Mesendoderm (in vitro differentiated cells): ENCODE measurements at regions not wholly inside any gene's neighbourhood (a gene's known extent, or its start where the extent isn't known, plus 50 kb on each side); places are given as distances from the start of the nearest gene placed in this dataset.

Experiments
- DNase-seq: peaks from one replicate; pipeline ENCODE4 v3.0.0; 2013
- H2AK5ac ChIP-seq: 2 replicates; pipeline ENCODE4 v1.6.1; 2013; ENCODE audit warnings: low read length, inconsistent platforms
- H2BK120ac ChIP-seq: 2 replicates; pipeline ENCODE4 v1.6.1; 2013; ENCODE audit warnings: low read depth, mild to moderate bottlenecking, low read length, moderate library complexity, mixed read lengths
- H2BK15ac ChIP-seq: replicated peaks from 2 replicates; pipeline ENCODE4 v1.6.1; 2013; ENCODE audit warnings: low read depth, mild to moderate bottlenecking, moderate library complexity
- H2BK5ac ChIP-seq: 2 replicates; pipeline ENCODE4 v1.6.1; 2013; ENCODE audit warnings: low read length, inconsistent platforms
- H3K18ac ChIP-seq: 2 replicates; pipeline ENCODE4 v1.6.1; 2013; ENCODE audit warnings: mild to moderate bottlenecking, low read length, mixed read lengths
- H3K23ac ChIP-seq: one replicate; pipeline ENCODE4 v1.6.1; 2013; ENCODE audit warnings: low read length
- H3K27ac ChIP-seq: 2 replicates; pipeline ENCODE4 v1.5.1; 2013; ENCODE audit warnings: low read depth, mild to moderate bottlenecking, inconsistent platforms, low read length, moderate library complexity
- H3K27me3 ChIP-seq: 2 replicates; pipeline ENCODE4 v1.6.1; 2013; ENCODE audit warnings: low read length, control low read depth, mild to moderate bottlenecking, inconsistent platforms; ENCODE audit not compliant: insufficient read depth, poor library complexity
- H3K36me3 ChIP-seq: 2 replicates; pipeline ENCODE4 v1.6.1; 2013; ENCODE audit warnings: low read length, inconsistent platforms; ENCODE audit not compliant: control insufficient read depth, insufficient read depth
- H3K4ac ChIP-seq: one replicate; pipeline ENCODE4 v1.6.1; 2013; ENCODE audit warnings: low read depth, mild to moderate bottlenecking, low read length, moderate library complexity
- H3K4me1 ChIP-seq: 2 replicates; pipeline ENCODE4 v1.6.1; 2013; ENCODE audit warnings: low read depth, low read length, inconsistent platforms; ENCODE audit not compliant: control insufficient read depth
- H3K4me2 ChIP-seq: 2 replicates; pipeline ENCODE4 v1.6.1; 2013; ENCODE audit warnings: low read length
- H3K4me3 ChIP-seq: 2 replicates; pipeline ENCODE4 v1.5.1; 2013; ENCODE audit warnings: mild to moderate bottlenecking, low read length
- H3K56ac ChIP-seq: one replicate; pipeline ENCODE4 v1.6.1; 2013; ENCODE audit warnings: low read length
- H3K79me1 ChIP-seq: 2 replicates; pipeline ENCODE4 v1.6.1; 2013; ENCODE audit warnings: low read length, inconsistent platforms
- H3K79me2 ChIP-seq: 2 replicates; pipeline ENCODE4 v1.6.1; 2013; ENCODE audit warnings: mild to moderate bottlenecking, low read length; ENCODE audit not compliant: control insufficient read depth, insufficient read depth
- H3K9ac ChIP-seq: 2 replicates; pipeline ENCODE4 v1.6.1; 2013; ENCODE audit warnings: low read length, inconsistent platforms
- H4K5ac ChIP-seq: one replicate; pipeline ENCODE4 v1.6.1; 2013; ENCODE audit warnings: low read length
- H4K8ac ChIP-seq: one replicate; pipeline ENCODE4 v1.6.1; 2013; ENCODE audit warnings: low read depth, mild to moderate bottlenecking, control low read depth, low read length, moderate library complexity
- WGBS: extraction: QIAGEN DNeasy Blood & Tissue Kit; methylation state at CpG from one replicate; pipeline ENCODE4 v1.1.7; 2013; ENCODE audit warnings: low lambda C conversion rate, missing lambda C conversion rate; ENCODE audit not compliant: insufficient coverage; ENCODE audit errors: extremely low coverage; 5-methylcytosine and 5-hydroxymethylcytosine counted together

DNA sequence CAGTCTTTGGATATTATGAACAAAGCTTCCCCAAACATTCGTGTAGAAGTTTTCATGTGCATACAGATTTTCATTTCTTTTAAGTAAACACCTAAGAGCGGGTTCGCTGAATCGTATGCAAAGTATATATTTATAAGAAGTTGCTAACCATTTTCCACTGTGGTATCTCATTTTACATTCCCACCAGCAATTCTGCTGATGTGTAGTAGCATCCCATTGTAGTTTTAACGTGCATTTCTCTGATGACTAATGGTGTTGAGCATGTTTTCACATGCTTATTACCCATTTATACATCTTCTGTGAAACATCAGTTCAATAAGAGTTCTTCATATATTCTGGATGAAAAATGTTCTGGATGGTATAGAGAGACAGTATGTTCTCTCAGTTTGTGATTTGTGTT lies 97.4 kb downstream of the IYD start:
- Histone ChIP-seq H4K5ac (no peak overlapping the region), H2BK5ac (no peak overlapping the region), H3K4me1 (no peaks in the 10 kb centered on the region), H3K4ac (no peak overlapping the region), H3K79me1 (no peaks in the 10 kb centered on the region), H2BK15ac (no peak overlapping the region), H3K4me2 (no peak overlapping the region), H3K9ac (no peak overlapping the region), H2BK120ac (no peak overlapping the region), H3K4me3 (no peak overlapping the region), H4K8ac (no peak overlapping the region), H3K23ac (no peak overlapping the region), H3K36me3 (no peaks in the 10 kb centered on the region), H3K56ac (no peak overlapping the region), H3K18ac (no peak overlapping the region), H3K27ac (no peak overlapping the region), H2AK5ac (no peak overlapping the region), H3K79me2 (no peaks in the 10 kb centered on the region), H3K27me3 (no peaks in the 10 kb centered on the region)
- no CpG with 5 or more reads among the region's 5 CpGs for WGBS
- no peak for DNase-seq

DNA sequence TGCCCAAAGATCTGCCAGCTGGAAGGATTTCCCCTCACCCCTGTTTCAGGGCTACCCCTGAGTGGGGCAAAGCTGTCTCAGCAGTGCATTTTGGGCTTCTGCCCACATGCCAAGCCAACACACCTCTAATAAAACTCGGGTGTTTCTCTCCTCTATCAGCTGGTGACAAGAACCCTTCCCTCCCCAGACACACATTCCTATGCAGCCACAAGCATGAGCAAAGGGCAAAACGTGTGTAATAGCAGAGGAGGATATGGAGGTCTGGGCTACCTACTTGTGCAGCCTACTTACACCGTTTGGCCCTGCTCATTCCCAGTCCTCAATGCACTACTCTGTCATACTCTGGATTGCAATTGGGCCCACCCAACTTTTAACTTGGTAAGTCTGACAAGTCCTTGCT lies 101.3 kb downstream of the IYD start:
- Histone ChIP-seq H2AK5ac (no peak overlapping the region), H3K36me3 (no peaks in the 10 kb centered on the region), H4K8ac (no peak overlapping the region), H3K4me1 (no peaks in the 10 kb centered on the region), H3K27me3 (no peaks in the 10 kb centered on the region), H3K56ac (no peak overlapping the region), H3K18ac (no peak overlapping the region), H2BK15ac (no peak overlapping the region), H3K4me3 (no peak overlapping the region), H4K5ac (no peak overlapping the region), H3K23ac (no peak overlapping the region), H3K79me2 (no peaks in the 10 kb centered on the region), H3K9ac (no peak overlapping the region), H3K27ac (no peak overlapping the region), H3K4ac (no peak overlapping the region), H2BK5ac (no peak overlapping the region), H2BK120ac (no peak overlapping the region), H3K79me1 (no peaks in the 10 kb centered on the region), H3K4me2 (no peak overlapping the region)
- DNase-seq = no peak
- no CpG with 5 or more reads among the region's 3 CpGs for WGBS

DNA sequence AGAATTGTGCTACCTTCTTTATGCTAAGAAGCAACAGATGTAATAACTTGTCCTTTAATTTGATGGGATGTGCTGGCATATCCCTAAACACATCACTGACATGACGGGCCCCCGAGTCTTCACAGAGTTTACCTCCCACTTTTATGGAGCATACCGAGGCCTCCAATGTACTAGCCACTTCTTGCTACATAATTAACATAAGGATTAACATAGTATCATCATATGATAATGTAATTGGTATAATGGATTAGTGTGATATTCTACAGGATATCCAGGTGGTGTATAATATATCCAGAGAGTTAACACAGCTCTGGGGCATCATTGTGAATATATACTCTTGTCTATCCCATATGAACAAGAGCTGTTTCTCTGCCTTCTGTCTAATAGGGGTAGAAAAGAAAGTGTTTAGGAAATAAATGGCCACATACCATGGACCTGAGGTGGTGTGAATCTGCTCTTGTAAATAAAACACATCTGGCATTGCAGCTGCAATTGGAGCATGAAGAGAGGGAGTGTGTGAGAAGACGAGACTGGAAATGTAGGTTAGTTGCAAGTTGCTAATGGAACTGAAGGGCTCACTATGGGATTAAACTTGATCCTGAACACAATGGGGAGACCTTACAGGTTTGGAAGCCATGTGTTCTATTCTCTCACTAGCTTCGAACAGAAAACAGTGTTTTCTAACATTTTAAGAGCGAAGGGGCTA lies 102.3 kb downstream of the IYD start:
- H2AK5ac ChIP-seq = no peak overlapping the region
- no peak overlapping the region for H3K56ac ChIP-seq
- no peak overlapping the region for H2BK120ac ChIP-seq
- H3K4me3 ChIP-seq = no peak overlapping the region
- no peak overlapping the region for H3K9ac ChIP-seq
- no peaks in the 10 kb centered on the region for H3K27me3 ChIP-seq
- H3K4me2 ChIP-seq = no peak overlapping the region
- H3K27ac ChIP-seq = no peak overlapping the region
- no peaks in the 10 kb centered on the region for H3K36me3 ChIP-seq
- no CpG with 5 or more reads among the region's 6 CpGs for WGBS
- H4K8ac ChIP-seq = no peak overlapping the region
- no peaks in the 10 kb centered on the region for H3K4me1 ChIP-seq
- DNase-seq = no peak
- no peak overlapping the region for H2BK5ac ChIP-seq
- no peak overlapping the region for H3K18ac ChIP-seq
- no peak overlapping the region for H2BK15ac ChIP-seq
- no peak overlapping the region for H3K23ac ChIP-seq
- H3K79me1 ChIP-seq = no peaks in the 10 kb centered on the region
- no peak overlapping the region for H4K5ac ChIP-seq
- no peak overlapping the region for H3K4ac ChIP-seq
- H3K79me2 ChIP-seq = no peaks in the 10 kb centered on the region

DNA sequence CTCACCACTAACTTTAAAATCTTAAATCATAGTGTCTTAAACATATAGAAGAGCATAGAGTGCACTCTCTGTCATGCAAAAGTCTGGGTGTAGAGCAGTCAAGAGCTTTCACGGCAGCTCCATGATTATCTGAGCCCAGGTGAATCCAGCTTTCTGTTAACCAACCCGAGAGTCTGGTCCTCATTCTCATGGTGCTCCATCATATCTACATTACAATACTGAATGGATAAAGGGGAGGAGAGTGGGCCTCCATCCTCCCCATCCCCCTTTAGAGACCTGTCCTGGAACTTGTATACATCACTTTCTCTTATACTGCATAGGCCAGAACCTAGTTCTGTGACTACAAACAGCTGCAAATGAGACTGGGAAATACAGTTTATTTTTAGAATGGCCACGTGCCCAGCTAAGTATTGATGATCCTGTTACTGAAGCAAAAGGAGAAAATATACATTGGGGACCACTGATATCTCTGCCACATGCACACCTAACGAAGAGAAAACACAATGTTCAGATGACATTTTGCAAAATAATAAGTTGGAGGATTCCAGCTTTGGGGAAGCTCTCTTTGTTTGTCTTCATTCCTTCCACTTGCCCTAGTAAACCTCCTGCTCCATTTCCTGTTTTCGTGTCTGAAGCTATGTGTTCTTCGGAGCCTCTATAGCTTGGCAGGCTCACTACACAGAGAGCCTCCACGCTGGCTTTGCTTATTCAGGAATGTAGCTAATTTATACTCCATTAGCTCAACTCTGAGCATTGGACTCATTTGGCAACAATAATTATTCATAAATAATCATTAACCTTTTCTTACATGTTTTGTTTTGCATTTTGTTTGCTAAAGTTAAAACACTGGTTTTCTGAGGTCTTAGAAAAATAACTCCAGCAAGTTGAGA lies 110.1 kb downstream of the IYD start:
- no peak overlapping the region for H2BK5ac ChIP-seq
- no peaks in the 10 kb centered on the region for H3K79me2 ChIP-seq
- no peak overlapping the region for H2BK15ac ChIP-seq
- no peak overlapping the region for H3K4me3 ChIP-seq
- H4K5ac ChIP-seq = no peak overlapping the region
- H3K27me3 ChIP-seq = no peaks in the 10 kb centered on the region
- H3K4me2 ChIP-seq = no peak overlapping the region
- H3K4me1 ChIP-seq = no peaks in the 10 kb centered on the region
- no CpG with 5 or more reads among the region's 7 CpGs for WGBS
- no peak overlapping the region for H2BK120ac ChIP-seq
- H2AK5ac ChIP-seq = no peak overlapping the region
- H3K27ac ChIP-seq = no peak overlapping the region
- H3K23ac ChIP-seq = no peak overlapping the region
- no peak overlapping the region for H3K4ac ChIP-seq
- no peak overlapping the region for H3K9ac ChIP-seq
- no peak for DNase-seq
- H4K8ac ChIP-seq = no peak overlapping the region
- no peaks in the 10 kb centered on the region for H3K79me1 ChIP-seq
- H3K36me3 ChIP-seq = no peaks in the 10 kb centered on the region
- H3K56ac ChIP-seq = no peak overlapping the region
- H3K18ac ChIP-seq = no peak overlapping the region

DNA sequence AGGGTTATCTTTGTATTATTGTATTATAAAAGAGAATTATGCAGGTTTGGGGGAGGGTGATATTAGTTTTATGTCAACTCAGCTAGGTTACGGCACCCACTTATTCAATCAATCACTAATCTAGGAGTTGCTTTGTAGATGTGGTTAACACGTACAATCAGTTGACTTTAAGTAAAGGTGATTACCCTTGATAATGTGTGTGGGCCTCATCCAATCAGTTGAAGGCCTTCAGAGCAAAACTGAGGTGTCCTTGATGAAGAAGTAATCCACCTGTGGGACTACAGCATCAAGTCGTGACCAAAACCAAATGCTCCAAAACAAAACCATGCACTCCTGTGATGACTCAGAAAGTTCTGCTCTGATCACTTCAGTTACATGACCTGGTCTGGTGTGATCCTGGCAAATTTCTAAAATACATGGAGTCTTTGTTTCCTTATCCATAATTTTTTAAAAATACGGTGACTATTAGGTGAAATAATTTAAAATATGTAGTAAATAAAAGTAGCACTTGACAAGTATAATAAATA lies 114.1 kb downstream of the IYD start:
- Histone ChIP-seq H3K23ac (no peak overlapping the region), H3K79me1 (no peaks in the 10 kb centered on the region), H3K4me2 (no peak overlapping the region), H3K4me3 (no peak overlapping the region), H4K8ac (no peak overlapping the region), H3K56ac (no peak overlapping the region), H3K79me2 (no peaks in the 10 kb centered on the region), H2BK120ac (no peak overlapping the region), H3K18ac (no peak overlapping the region), H3K4me1 (no peaks in the 10 kb centered on the region), H3K27me3 (no peaks in the 10 kb centered on the region), H2BK15ac (no peak overlapping the region), H2AK5ac (no peak overlapping the region), H2BK5ac (no peak overlapping the region), H4K5ac (no peak overlapping the region), H3K36me3 (no peaks in the 10 kb centered on the region), H3K27ac (no peak overlapping the region), H3K9ac (no peak overlapping the region), H3K4ac (no peak overlapping the region)
- WGBS = no CpG with 5 or more reads among the region's 4 CpGs
- no peak for DNase-seq
